Progenitor cell of endocrine pancreas (in vitro differentiated cells): ENCODE measurements at regions not wholly inside any gene's neighbourhood (a gene's known extent, or its start where the extent isn't known, plus 50 kb on each side); places are given as distances from the start of the nearest gene placed in this dataset.

Source experiments
- DNase-seq: peaks from one replicate; pipeline ENCODE4 v3.0.0; 2021; ENCODE audit warnings: low spot score; ENCODE audit not compliant: unreplicated experiment
- H3K27ac Mint-ChIP-seq: 2 replicates; pipeline ENCODE4 v1.8.0; 2021; ENCODE audit warnings: mild to moderate bottlenecking, moderate library complexity, mixed read lengths
- H3K27me3 Mint-ChIP-seq: 2 replicates; pipeline ENCODE4 v1.8.0; 2021; ENCODE audit warnings: mixed read lengths
- H3K36me3 Mint-ChIP-seq: 2 replicates; pipeline ENCODE4 v1.8.0; 2022; ENCODE audit warnings: mixed read lengths; ENCODE audit not compliant: insufficient read depth
- H3K4me1 Mint-ChIP-seq: 2 replicates; pipeline ENCODE4 v1.8.0; 2021; ENCODE audit warnings: low read depth, mixed read lengths
- H3K4me3 Mint-ChIP-seq: 2 replicates; pipeline ENCODE4 v1.8.0; 2021; ENCODE audit warnings: low read depth, mild to moderate bottlenecking, moderate library complexity, mixed read lengths
- H3K9me3 Mint-ChIP-seq: 2 replicates; pipeline ENCODE4 v1.8.0; 2021; ENCODE audit warnings: low read depth, mixed read lengths
- CTCF ChIP-seq: fragments of 200-600 bp; sonication (generic); IDR thresholded peaks from one replicate; pipeline ENCODE4 v1.5.0; 2021; ENCODE audit warnings: antibody characterized with exemption, mild to moderate bottlenecking; ENCODE audit not compliant: unreplicated experiment

GRCh38 chr12:28767836-28768348 lies 381.2 kb upstream of the FAR2 start:
- Mint-ChIP-seq H3K9me3 (peaks cover 2% of the 10 kb centered on the region), H3K4me1 (no peaks in the 10 kb centered on the region), H3K27ac (no peak overlapping the region), H3K27me3 (no peaks in the 10 kb centered on the region), H3K36me3 (no peaks in the 10 kb centered on the region), H3K4me3 (no peak overlapping the region)
- TF ChIP-seq CTCF, result no peak
- DNase-seq, result no peak

- Mint-ChIP-seq H3K4me3 (no peak overlapping the region), H3K9me3 (no peaks in the 10 kb centered on the region), H3K4me1 (no peaks in the 10 kb centered on the region), H3K36me3 (no peaks in the 10 kb centered on the region), H3K27ac (no peak overlapping the region), H3K27me3 (no peaks in the 10 kb centered on the region)
- TF ChIP-seq CTCF, result no peak
- DNase-seq, result no peak
These were observed 378.8 kb upstream of the FAR2 start for GRCh38 chr12:28770322-28770721.

- no peak for TF ChIP-seq CTCF
- Mint-ChIP-seq H3K9me3 (no peaks in the 10 kb centered on the region), H3K27ac (no peak overlapping the region), H3K4me1 (no peaks in the 10 kb centered on the region), H3K27me3 (no peaks in the 10 kb centered on the region), H3K4me3 (no peak overlapping the region), H3K36me3 (no peaks in the 10 kb centered on the region)
- DNase-seq, result no peak
These were observed 377.1 kb upstream of the FAR2 start for GRCh38 chr12:28771968-28772367.

- DNase-seq, result no peak
- H3K27me3 Mint-ChIP-seq, result no peaks in the 10 kb centered on the region
- H3K4me1 Mint-ChIP-seq, result no peaks in the 10 kb centered on the region
- no peak overlapping the region for H3K4me3 Mint-ChIP-seq
- H3K36me3 Mint-ChIP-seq, result no peaks in the 10 kb centered on the region
- H3K9me3 Mint-ChIP-seq, result no peaks in the 10 kb centered on the region
- TF ChIP-seq CTCF, result no peak
- no peak overlapping the region for H3K27ac Mint-ChIP-seq
These were observed 373.5 kb upstream of the FAR2 start for GRCh38 chr12:28775556-28775955.

GRCh38 chr12:28776220-28776619 lies 372.9 kb upstream of the FAR2 start:
- H3K4me3 Mint-ChIP-seq, result no peak overlapping the region
- TF ChIP-seq CTCF, result no peak
- no peak for DNase-seq
- no peaks in the 10 kb centered on the region for H3K4me1 Mint-ChIP-seq
- no peaks in the 10 kb centered on the region for H3K27me3 Mint-ChIP-seq
- no peaks in the 10 kb centered on the region for H3K9me3 Mint-ChIP-seq
- no peaks in the 10 kb centered on the region for H3K36me3 Mint-ChIP-seq
- no peak overlapping the region for H3K27ac Mint-ChIP-seq
